IMR-90 (cell line): ENCODE measurements at regions not wholly inside any gene's neighbourhood (a gene's known extent, or its start where the extent isn't known, plus 50 kb on each side); places are given as distances from the start of the nearest gene placed in this dataset.

Experiments used
- ATAC-seq: fragments of 200-7000 bp; cut with Tn5 transposase; 2 replicates; pipeline ENCODE4 v1.9.1; 2020; ENCODE audit warnings: low read depth, mild to moderate bottlenecking, moderate library complexity
- BruUV-seq: library from RNA; stranded (reverse); fragments of 400-500 nt; replicated peaks from 2 replicates; lab custom pipeline; 2021; lab: Mats Ljungman, UMichigan
- CTCF ChIA-PET: fragments of 300-600 bp; formaldehyde crosslinking; extraction: SDS; loops from one replicate; lab custom pipeline; 2021; ENCODE audit warnings: antibody characterized with exemption; lab: Yijun Ruan, JAX
- POLR2A ChIA-PET: fragments of 300-600 bp; sonication (Branson Sonifier 250); formaldehyde crosslinking; loops from one replicate; lab custom pipeline; 2022; ENCODE audit warnings: antibody characterized with exemption; ENCODE audit not compliant: unreplicated experiment; lab: Charles Lee
- DNase-seq: peaks from one replicate; pipeline ENCODE4 v3.0.0; 2013
- H2AFZ ChIP-seq: replicated peaks from 2 replicates; pipeline ENCODE3; 2013; ENCODE audit warnings: low read length, mild to moderate bottlenecking; ENCODE audit not compliant: poor library complexity
- H2AK5ac ChIP-seq: 2 replicates; pipeline ENCODE4 v1.6.1; 2013; ENCODE audit warnings: low read depth, low read length, inconsistent platforms
- H2AK9ac ChIP-seq: replicated peaks from 2 replicates; pipeline ENCODE3; 2013; ENCODE audit warnings: mild to moderate bottlenecking, low read depth, low read length, moderate library complexity; ENCODE audit not compliant: poor library complexity
- H2BK120ac ChIP-seq: 2 replicates; pipeline ENCODE4 v1.6.1; 2013; ENCODE audit warnings: low read depth, low read length, inconsistent platforms
- H2BK15ac ChIP-seq: 3 replicates; pipeline ENCODE4 v1.6.1; 2013; ENCODE audit warnings: low read depth, low read length, inconsistent platforms
- H2BK20ac ChIP-seq: 2 replicates; pipeline ENCODE4 v1.6.1; 2013; ENCODE audit warnings: low read depth, mild to moderate bottlenecking, inconsistent platforms, low read length, moderate library complexity
- H2BK5ac ChIP-seq: 2 replicates; pipeline ENCODE4 v1.6.1; 2013; ENCODE audit warnings: mild to moderate bottlenecking, low read depth, low read length, inconsistent platforms; ENCODE audit not compliant: poor library complexity, severe bottlenecking
- H3K14ac ChIP-seq: replicated peaks from 2 replicates; pipeline ENCODE4 v1.6.1; 2013; ENCODE audit warnings: low read depth, low read length, inconsistent platforms
- H3K18ac ChIP-seq: 2 replicates; pipeline ENCODE4 v1.6.1; 2013; ENCODE audit warnings: low read depth, low read length, control low read depth
- H3K23ac ChIP-seq: 2 replicates; pipeline ENCODE4 v1.6.1; 2013; ENCODE audit warnings: low read depth, low read length, inconsistent platforms
- H3K27ac ChIP-seq: 2 replicates; pipeline ENCODE4 v1.5.1; 2013; ENCODE audit warnings: mild to moderate bottlenecking, control low read depth, low read length; ENCODE audit not compliant: insufficient read depth
- H3K27me3 ChIP-seq: 2 replicates; pipeline ENCODE4 v1.6.1; 2013; ENCODE audit warnings: low read length; ENCODE audit not compliant: control insufficient read depth, insufficient read depth
- H3K36me3 ChIP-seq: 2 replicates; pipeline ENCODE4 v1.6.1; 2013; ENCODE audit warnings: low read length, mixed read lengths; ENCODE audit not compliant: control insufficient read depth, insufficient read depth
- H3K4ac ChIP-seq: 2 replicates; pipeline ENCODE4 v1.6.1; 2013; ENCODE audit warnings: low read depth, low read length, inconsistent platforms
- H3K4me1 ChIP-seq: 2 replicates; pipeline ENCODE4 v1.6.1; 2013; ENCODE audit warnings: low read length, mixed read lengths; ENCODE audit not compliant: control insufficient read depth, insufficient read depth
- H3K4me2 ChIP-seq: 2 replicates; pipeline ENCODE4 v1.6.1; 2013; ENCODE audit warnings: low read depth, mild to moderate bottlenecking, control low read depth, low read length, moderate library complexity
- H3K4me3 ChIP-seq: 2 replicates; pipeline ENCODE4 v1.5.1; 2013; ENCODE audit warnings: low read depth, mild to moderate bottlenecking, control low read depth, low read length, moderate library complexity; ENCODE audit not compliant: insufficient read depth
- H3K56ac ChIP-seq: 2 replicates; pipeline ENCODE4 v1.6.1; 2013; ENCODE audit warnings: low read length, inconsistent platforms; ENCODE audit not compliant: insufficient read depth; ENCODE audit errors: extremely low read depth
- H3K79me1 ChIP-seq, 2 experiments: 2 replicates each; pipeline ENCODE4 v1.6.1; 2013; ENCODE audit warnings: low read length in 2 of 2, inconsistent platforms in 1 of 2, low read depth in 1 of 2
- H3K9ac ChIP-seq: 2 replicates; pipeline ENCODE4 v1.6.1; 2013; ENCODE audit warnings: low read depth, low read length, control low read depth
- H3K9me1 ChIP-seq: 2 replicates; pipeline ENCODE4 v1.6.1; 2013; ENCODE audit warnings: low read length, inconsistent platforms; ENCODE audit not compliant: insufficient read depth
- H3K9me3 ChIP-seq: 2 replicates; pipeline ENCODE4 v1.6.1; 2013; ENCODE audit warnings: low read length; ENCODE audit not compliant: control insufficient read depth, insufficient read depth
- H4K20me1 ChIP-seq: 2 replicates; pipeline ENCODE4 v1.6.1; 2013; ENCODE audit warnings: low read length, inconsistent platforms; ENCODE audit not compliant: insufficient read depth
- H4K5ac ChIP-seq: 2 replicates; pipeline ENCODE4 v1.6.1; 2013; ENCODE audit warnings: mild to moderate bottlenecking, low read depth, low read length, control low read depth
- H4K8ac ChIP-seq, 2 experiments: 2 replicates each; pipeline ENCODE4 v1.6.1; 2013; ENCODE audit warnings: low read depth in 2 of 2, low read length in 2 of 2, control low read depth in 1 of 2, inconsistent platforms in 1 of 2
- H4K91ac ChIP-seq: 2 replicates; pipeline ENCODE4 v1.6.1; 2013; ENCODE audit warnings: low read depth, low read length, inconsistent platforms; ENCODE audit not compliant: insufficient read depth
- CEBPB ChIP-seq: IDR thresholded peaks from 2 replicates; pipeline ENCODE4 v1.6.1; 2012; ENCODE audit warnings: low read depth, low read length, improper control_type of control experiment
- CHD1 ChIP-seq: IDR thresholded peaks from 2 replicates; pipeline ENCODE4 v1.6.1; 2012; ENCODE audit warnings: low read depth, low read length, improper control_type of control experiment
- MAFK ChIP-seq: IDR thresholded peaks from 2 replicates; pipeline ENCODE4 v1.6.1; 2012; ENCODE audit warnings: low read depth, low read length, improper control_type of control experiment
- POLR2A ChIP-seq: IDR thresholded peaks from 2 replicates; pipeline ENCODE4 v1.6.1; 2012; ENCODE audit warnings: mild to moderate bottlenecking, low read depth, low read length
- RCOR1 ChIP-seq: IDR thresholded peaks from 2 replicates; pipeline ENCODE4 v1.6.1; 2012; ENCODE audit warnings: mild to moderate bottlenecking, low read length, improper control_type of control experiment; ENCODE audit not compliant: insufficient replicate concordance
- RFX5 ChIP-seq: IDR thresholded peaks from 2 replicates; pipeline ENCODE4 v1.8.0; 2012; ENCODE audit warnings: low read depth, mild to moderate bottlenecking, low read length, moderate library complexity
- WGBS, 2 experiments: methylation state at CpG; one replicate each; pipeline versions ENCODE4 v1.1.5 to v1.1.7; 2013; ENCODE audit warnings: missing lambda C conversion rate in 2 of 2; ENCODE audit not compliant: insufficient read length in 1 of 2; ENCODE audit errors: extremely low coverage in 2 of 2; 5-methylcytosine and 5-hydroxymethylcytosine counted together
- dilution Hi-C: fragments of 300-500 bp; cut with HindIII; formaldehyde crosslinking; loops from one replicate; pipeline ENCODE4 v1.14.3; 2018; ENCODE audit warnings: low sequenced_read_pairs; ENCODE audit not compliant: unreplicated experiment
- in situ Hi-C: fragments of 300-500 bp; cut with MboI; formaldehyde crosslinking; loops from 3 replicates; pipeline ENCODE4 v1.14.3; 2019; ENCODE audit warnings: low sequenced_read_pairs, inconsistent platforms, mixed read lengths
- intact Hi-C: fragments of 100-400 bp; cut with micrococcal nuclease; formaldehyde crosslinking; loops from 2 replicates; pipeline ENCODE4 v1.10.0; 2022

- Histone ChIP-seq H4K20me1 (no peaks in the 10 kb centered on the region), H3K23ac (no peak overlapping the region), H2AK5ac (no peak overlapping the region), H3K79me1 (no peaks in the 10 kb centered on the region), H2BK5ac (no peak overlapping the region), H4K8ac (no peak overlapping the region), H4K5ac (no peak overlapping the region), H3K27ac (no peak overlapping the region), H3K27me3 (no peaks in the 10 kb centered on the region), H2AFZ (no peak overlapping the region), H2BK120ac (no peak overlapping the region), H3K9ac (no peak overlapping the region), H3K36me3 (no peaks in the 10 kb centered on the region), H2BK20ac (no peak overlapping the region), H3K9me1 (no peaks in the 10 kb centered on the region), H3K4me1 (no peaks in the 10 kb centered on the region), H3K56ac (no peak overlapping the region), H2BK15ac (no peak overlapping the region), H3K18ac (no peak overlapping the region), H3K14ac (no peak overlapping the region), H3K4me2 (no peak overlapping the region), H2AK9ac (no peak overlapping the region), H4K91ac (no peak overlapping the region), H3K4ac (no peak overlapping the region), H3K9me3 (peaks cover 37% of the 10 kb centered on the region), H3K4me3 (no peak overlapping the region)
- WGBS, 2 experiments = 0% methylated on average over 1 of the region's 9 CpGs; no CpG with 5 or more reads in 1 of the 2 experiments
- ChIA-PET CTCF (no interaction called here), POLR2A (no interaction called here)
- DNase-seq (no peak), ATAC-seq (no peak)
- no TSS peak for BruUV-seq
- dilution Hi-C loops (no loop called here), in situ Hi-C loops (no loop called here), intact Hi-C loops (no loop called here)
- TF ChIP-seq POLR2A = no peak
- no peak for TF ChIP-seq CEBPB
- no peak for TF ChIP-seq MAFK
- TF ChIP-seq RCOR1 = no peak
- no peak for TF ChIP-seq CHD1
- no peak for TF ChIP-seq RFX5
Measured at GRCh38 chr10:121292321-121292720, 305.9 kb downstream of the FGFR2 start.
